Thymus (tissue), 11 donors: ENCODE measurements at regions not wholly inside any gene's neighbourhood (a gene's known extent, or its start where the extent isn't known, plus 50 kb on each side); places are given as distances from the start of the nearest gene placed in this dataset.

Source experiments
- DNase-seq, 9 donors: peaks; one replicate each; pipeline ENCODE4 v3.0.0-alpha.2; 2013; ENCODE audit warnings: low spot score in 9 of 9, low read depth in 6 of 9, missing footprints in 1 of 9
- H3K27ac ChIP-seq, 2 donors: one replicate each; pipeline ENCODE4 v1.5.1; 2013; ENCODE audit warnings: control low read depth in 1 of 2, low read depth in 1 of 2, low read length in 1 of 2, mild to moderate bottlenecking in 1 of 2, moderate library complexity in 1 of 2
- H3K27me3 ChIP-seq, 2 donors: one replicate each; pipeline ENCODE4 v1.5.1; 2013; ENCODE audit warnings: low read length in 1 of 2; ENCODE audit not compliant: control insufficient read depth in 2 of 2, insufficient read depth in 1 of 2
- H3K36me3 ChIP-seq, 2 donors: one replicate each; pipeline ENCODE4 v1.5.1; 2013; ENCODE audit warnings: low read length in 1 of 2, mild to moderate bottlenecking in 1 of 2, moderate library complexity in 1 of 2; ENCODE audit not compliant: control insufficient read depth in 2 of 2, insufficient read depth in 2 of 2
- H3K4me1 ChIP-seq, 2 donors: one replicate each; pipeline ENCODE4 v1.5.1; 2013; ENCODE audit warnings: low read length in 2 of 2; ENCODE audit not compliant: control insufficient read depth in 2 of 2, insufficient read depth in 2 of 2
- H3K4me3 ChIP-seq, 2 donors: one replicate each; pipeline ENCODE4 v1.5.1; 2013; ENCODE audit warnings: low read length in 2 of 2, control low read depth in 1 of 2, mild to moderate bottlenecking in 1 of 2
- H3K9me3 ChIP-seq, 2 donors: one replicate each; pipeline ENCODE4 v1.5.1; 2013; ENCODE audit warnings: low read length in 1 of 2, mild to moderate bottlenecking in 1 of 2; ENCODE audit not compliant: control insufficient read depth in 2 of 2, insufficient read depth in 1 of 2
- WGBS: extraction: QIAGEN DNeasy Blood & Tissue Kit; methylation state at CpG from one replicate; pipeline ENCODE4 v1.1.7; 2013; 5-methylcytosine and 5-hydroxymethylcytosine counted together
- donor health status: healthy.

DNA sequence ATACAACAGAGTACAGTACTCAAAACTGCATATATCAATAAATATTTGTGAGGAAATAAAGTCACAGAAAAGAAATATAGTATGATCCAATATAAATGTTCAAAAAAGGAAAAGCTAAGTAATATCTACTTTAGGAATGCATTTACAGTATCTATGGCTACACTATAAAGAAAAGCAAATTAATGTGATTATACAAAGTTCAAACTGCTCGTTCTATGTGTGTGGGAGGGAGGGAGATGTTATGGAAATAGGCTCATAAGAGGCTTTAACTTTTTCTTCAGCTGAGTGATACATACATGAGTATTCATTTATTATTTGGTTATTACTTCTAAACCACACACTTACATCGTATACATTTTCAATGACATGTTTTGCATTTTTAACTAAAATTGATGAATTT is 377.7 kb upstream of the AGTR1 start:
- Histone ChIP-seq H3K27me3 (no peaks in the 10 kb centered on the region), H3K27ac (no peak overlapping the region), H3K4me1 (no peaks in the 10 kb centered on the region), H3K4me3 (no peak overlapping the region), H3K36me3 (no peaks in the 10 kb centered on the region), H3K9me3 (no peaks in the 10 kb centered on the region)
- DNase-seq: no peak
- 90% methylated on average over 2 of the region's 2 CpGs for WGBS

DNA sequence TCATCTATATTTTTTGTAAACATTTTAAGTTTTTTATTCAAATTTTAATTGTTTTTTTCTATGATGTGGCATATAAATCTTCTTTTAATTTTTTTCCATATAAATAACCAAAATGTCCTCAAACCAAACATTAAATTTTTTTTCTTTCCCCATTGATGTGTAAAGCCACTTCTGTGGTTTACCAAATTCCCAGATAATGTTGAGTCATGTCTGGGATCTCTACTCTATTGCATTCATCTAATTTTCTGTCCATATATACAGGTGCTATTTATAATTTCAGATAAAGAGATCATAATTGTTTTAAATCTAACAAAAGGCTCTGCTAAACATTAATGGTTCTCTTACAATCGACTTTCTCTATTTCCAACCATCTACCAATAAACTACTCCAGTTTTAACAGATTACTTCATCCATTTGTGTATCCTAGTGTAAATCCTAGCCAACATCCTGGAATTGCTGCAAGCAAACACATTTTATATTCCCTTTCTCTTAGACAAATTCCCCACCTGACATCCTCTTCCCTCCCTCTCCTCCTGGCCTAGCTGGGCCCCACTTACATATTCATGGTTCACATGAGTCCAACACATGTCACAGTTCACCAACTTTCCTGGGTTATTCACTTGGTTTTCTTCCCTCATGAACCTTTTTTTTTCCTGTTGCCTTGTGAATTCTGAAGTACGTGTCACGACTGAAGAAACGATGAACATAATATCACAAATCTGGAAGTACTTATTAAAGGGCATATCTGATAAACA is 368.0 kb upstream of the AGTR1 start:
- Histone ChIP-seq H3K36me3 (no peaks in the 10 kb centered on the region), H3K4me1 (no peaks in the 10 kb centered on the region), H3K9me3 (no peaks in the 10 kb centered on the region), H3K27me3 (no peaks in the 10 kb centered on the region), H3K27ac (no peak overlapping the region), H3K4me3 (no peak overlapping the region)
- no peak for DNase-seq
- 96% methylated on average over 4 of the region's 4 CpGs for WGBS

DNA sequence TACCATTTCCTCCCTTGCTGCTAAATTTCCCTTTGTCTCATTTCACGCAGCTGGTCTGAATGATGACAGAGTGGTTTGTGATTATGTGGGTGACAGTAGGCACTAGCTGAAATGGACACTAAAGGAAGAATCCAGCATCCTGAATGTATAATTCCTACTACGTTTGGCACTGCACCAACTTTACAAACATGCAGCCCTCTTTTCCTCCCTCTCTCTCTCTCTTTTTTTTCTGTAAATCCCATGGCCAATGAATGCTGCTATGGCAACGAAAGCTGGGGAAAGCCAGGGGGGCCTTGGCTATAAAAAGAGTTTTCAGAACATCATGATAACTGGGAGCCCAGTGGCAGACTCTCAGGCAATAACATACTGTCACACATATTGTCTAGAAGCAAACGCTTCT is 367.2 kb upstream of the AGTR1 start:
- no peaks in the 10 kb centered on the region for H3K36me3 ChIP-seq
- no peaks in the 10 kb centered on the region for H3K9me3 ChIP-seq
- no peaks in the 10 kb centered on the region for H3K27me3 ChIP-seq
- H3K27ac ChIP-seq: no peak overlapping the region
- no peak overlapping the region for H3K4me3 ChIP-seq
- 85% methylated on average over 4 of the region's 4 CpGs for WGBS
- DNase-seq: no peak
- H3K4me1 ChIP-seq: no peaks in the 10 kb centered on the region

DNA sequence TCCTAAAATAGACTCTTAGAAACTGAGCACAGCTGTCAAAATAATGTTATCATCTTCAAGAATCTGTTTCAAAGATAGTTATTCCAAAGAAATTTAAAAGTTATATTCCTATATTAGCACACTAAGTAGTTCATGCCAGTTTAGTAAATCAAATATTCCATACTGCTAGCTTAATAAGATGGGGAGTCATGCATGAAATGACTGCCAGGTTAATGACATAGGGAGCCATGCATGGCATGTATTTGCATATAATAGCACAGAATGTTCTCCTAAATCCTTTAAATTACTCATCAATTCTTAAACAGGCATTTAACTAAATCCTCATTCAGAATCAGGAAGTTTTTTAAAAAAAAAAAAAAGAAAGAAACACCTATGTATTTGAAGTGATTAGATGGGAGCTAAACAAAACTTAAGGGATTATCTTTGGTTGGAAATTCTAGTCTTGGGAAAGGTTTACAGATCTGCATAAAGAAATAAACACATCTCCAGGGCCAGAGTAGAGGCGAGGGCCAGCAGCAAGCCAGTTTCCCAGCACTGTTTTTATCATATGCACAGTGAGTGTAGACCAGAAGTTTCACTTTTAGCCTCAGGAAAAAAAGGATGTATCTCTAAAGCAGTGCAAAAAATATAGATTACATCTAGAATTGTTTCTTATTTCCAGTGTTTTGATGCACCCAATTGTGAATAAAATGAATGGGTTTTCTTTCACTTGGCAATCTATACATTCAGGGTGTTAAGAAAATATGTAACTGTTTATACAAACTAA is 366.4 kb upstream of the AGTR1 start:
- Histone ChIP-seq H3K27ac (no peak overlapping the region), H3K4me3 (no peak overlapping the region), H3K36me3 (no peaks in the 10 kb centered on the region), H3K9me3 (no peaks in the 10 kb centered on the region), H3K4me1 (no peaks in the 10 kb centered on the region), H3K27me3 (no peaks in the 10 kb centered on the region)
- 84% methylated on average over 1 of the region's 1 CpG for WGBS
- DNase-seq: no peak

DNA sequence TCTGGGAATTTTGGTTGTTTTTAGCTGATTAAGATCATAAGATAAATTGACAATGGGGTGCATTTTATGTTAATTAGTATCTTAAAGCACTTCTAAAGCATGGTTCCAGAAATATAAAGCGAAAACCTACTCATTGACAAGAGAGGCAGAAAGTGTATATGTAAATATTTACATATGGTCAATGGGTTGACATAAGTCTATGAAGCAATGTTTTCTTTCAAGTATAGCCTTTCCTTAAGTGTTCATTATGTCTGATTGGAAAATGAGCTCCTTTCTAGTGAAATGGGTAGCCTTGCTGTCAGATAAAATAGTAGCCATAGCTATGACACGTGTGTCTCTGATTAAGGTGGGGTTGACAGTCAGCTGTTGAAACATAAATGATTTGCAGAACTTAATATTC is 365.2 kb upstream of the AGTR1 start:
- DNase-seq: no peak
- Histone ChIP-seq H3K4me1 (no peaks in the 10 kb centered on the region), H3K27ac (no peak overlapping the region), H3K36me3 (no peaks in the 10 kb centered on the region), H3K9me3 (no peaks in the 10 kb centered on the region), H3K27me3 (no peaks in the 10 kb centered on the region), H3K4me3 (no peak overlapping the region)
- WGBS: 90% methylated on average over 2 of the region's 2 CpGs

DNA sequence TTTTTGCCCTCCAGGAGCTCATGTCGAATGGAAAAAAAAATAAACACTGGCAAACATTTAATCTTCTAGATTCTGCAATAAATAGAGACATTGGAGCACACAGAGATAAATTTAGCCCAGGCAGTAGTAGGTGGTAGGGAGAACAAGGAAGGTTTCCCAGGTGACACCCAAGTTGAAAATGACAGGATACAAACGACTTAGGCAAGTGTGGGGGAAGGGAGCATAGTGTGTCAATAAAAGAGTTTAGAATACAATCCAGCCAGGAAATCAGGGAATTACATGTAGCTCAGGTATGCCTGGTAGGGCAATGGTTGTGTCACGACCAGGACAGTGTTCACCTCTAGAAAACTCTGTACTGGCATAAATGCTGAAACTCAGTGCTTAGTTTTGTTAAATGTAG is 364.6 kb upstream of the AGTR1 start:
- no peak overlapping the region for H3K4me3 ChIP-seq
- no peaks in the 10 kb centered on the region for H3K4me1 ChIP-seq
- 72% methylated on average over 3 of the region's 3 CpGs for WGBS
- H3K36me3 ChIP-seq: no peaks in the 10 kb centered on the region
- DNase-seq: no peak
- no peaks in the 10 kb centered on the region for H3K27me3 ChIP-seq
- H3K27ac ChIP-seq: no peak overlapping the region
- H3K9me3 ChIP-seq: no peaks in the 10 kb centered on the region

DNA sequence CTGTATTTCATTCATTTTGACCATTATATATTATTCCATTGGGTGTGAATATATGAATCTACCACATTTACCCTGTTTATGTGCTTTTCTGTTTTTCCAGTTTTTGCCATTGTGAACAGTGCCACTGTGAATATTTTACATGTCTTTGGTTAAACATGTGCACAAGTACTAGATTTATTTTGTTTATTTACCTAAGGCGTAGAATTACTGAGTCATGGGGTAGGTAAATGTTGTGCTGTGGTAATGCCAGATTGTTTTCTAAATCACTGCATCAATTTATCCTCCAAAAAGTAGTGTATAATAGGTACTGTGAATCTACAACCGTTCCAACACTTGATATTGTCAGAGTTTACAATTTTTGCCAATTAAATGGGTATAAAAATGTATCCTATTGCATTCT is 362.1 kb upstream of the AGTR1 start:
- Histone ChIP-seq H3K27me3 (no peaks in the 10 kb centered on the region), H3K27ac (no peak overlapping the region), H3K4me3 (no peak overlapping the region), H3K9me3 (no peaks in the 10 kb centered on the region), H3K36me3 (no peaks in the 10 kb centered on the region), H3K4me1 (no peaks in the 10 kb centered on the region)
- 92% methylated on average over 2 of the region's 2 CpGs for WGBS
- DNase-seq: no peak

DNA sequence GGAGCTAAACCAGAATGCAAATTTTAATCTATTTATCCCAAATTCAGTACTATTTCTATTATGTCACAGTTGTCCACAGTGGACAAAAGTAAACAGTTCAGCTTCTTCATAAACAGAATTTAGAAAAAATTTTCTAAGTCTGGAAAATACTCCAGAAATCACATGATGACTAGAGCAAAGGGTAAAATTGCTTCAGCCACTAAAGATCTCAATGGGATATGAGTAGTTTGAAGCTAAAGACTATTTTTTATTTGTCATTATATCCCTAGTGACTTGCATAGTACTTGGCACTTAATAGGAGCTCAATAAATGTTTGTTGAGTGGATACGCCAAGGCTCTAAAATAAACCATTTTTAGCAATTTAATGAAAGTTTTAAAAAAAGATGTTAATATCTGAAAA is 354.3 kb upstream of the AGTR1 start:
- Histone ChIP-seq H3K27ac (no peak overlapping the region), H3K9me3 (no peaks in the 10 kb centered on the region), H3K4me1 (no peaks in the 10 kb centered on the region), H3K27me3 (no peaks in the 10 kb centered on the region), H3K4me3 (no peak overlapping the region), H3K36me3 (no peaks in the 10 kb centered on the region)
- no peak for DNase-seq
- 97% methylated on average over 1 of the region's 1 CpG for WGBS

DNA sequence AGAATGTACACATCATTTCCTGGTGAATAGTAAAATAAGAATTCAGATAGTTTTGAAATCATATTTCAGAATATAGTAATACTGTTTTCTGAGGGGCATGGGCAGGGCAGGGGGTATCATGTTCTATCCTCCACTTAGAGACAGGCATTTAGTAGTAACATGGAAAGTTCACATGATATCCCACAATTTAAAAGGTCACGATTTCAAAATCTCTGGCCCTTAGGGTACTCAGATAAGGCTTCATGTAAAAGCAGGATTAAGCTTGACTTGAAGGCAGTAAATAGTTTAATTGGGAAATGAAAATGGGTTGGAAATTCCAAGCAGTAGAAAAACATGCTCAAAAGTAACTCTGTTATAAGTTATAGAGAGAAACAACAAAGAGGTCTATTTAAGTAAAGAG is 353.2 kb upstream of the AGTR1 start:
- WGBS: 81% methylated on average over 1 of the region's 1 CpG
- H3K36me3 ChIP-seq: no peaks in the 10 kb centered on the region
- H3K4me3 ChIP-seq: no peak overlapping the region
- H3K27ac ChIP-seq: no peak overlapping the region
- no peaks in the 10 kb centered on the region for H3K4me1 ChIP-seq
- no peaks in the 10 kb centered on the region for H3K9me3 ChIP-seq
- no peaks in the 10 kb centered on the region for H3K27me3 ChIP-seq
- no peak for DNase-seq
